Neural crest cell (in vitro differentiated cells): ENCODE measurements at regions not wholly inside any gene's neighbourhood (a gene's known extent, or its start where the extent isn't known, plus 50 kb on each side); places are given as distances from the start of the nearest gene placed in this dataset.

Experiments
- DNase-seq: peaks from one replicate; pipeline ENCODE4 v3.0.0; 2021; ENCODE audit warnings: low read depth, mixed read lengths, low spot score
- H3K27ac Mint-ChIP-seq: one replicate; pipeline ENCODE4 v1.8.0; 2021; ENCODE audit warnings: mild to moderate bottlenecking, mixed read lengths; ENCODE audit not compliant: unreplicated experiment
- H3K27me3 Mint-ChIP-seq: 2 replicates; pipeline ENCODE4 v1.8.0; 2021; ENCODE audit warnings: low read depth, mild to moderate bottlenecking, mixed read lengths
- H3K36me3 Mint-ChIP-seq: 2 replicates; pipeline ENCODE4 v1.8.0; 2021; ENCODE audit warnings: low read depth, mild to moderate bottlenecking, mixed read lengths
- H3K4me1 Mint-ChIP-seq: 2 replicates; pipeline ENCODE4 v1.8.0; 2021; ENCODE audit warnings: mixed read lengths
- H3K4me3 Mint-ChIP-seq: one replicate; pipeline ENCODE4 v1.8.0; 2021; ENCODE audit warnings: mild to moderate bottlenecking, mixed read lengths
- H3K9me3 Mint-ChIP-seq: 2 replicates; pipeline ENCODE4 v1.8.0; 2021; ENCODE audit warnings: mixed read lengths
- CTCF ChIP-seq: fragments of 200-600 bp; sonication (generic); conservative IDR thresholded peaks from 2 replicates; pipeline ENCODE4 v1.5.0; 2021; ENCODE audit warnings: antibody characterized with exemption, mild to moderate bottlenecking

- no peaks in the 10 kb centered on the region for H3K27me3 Mint-ChIP-seq
- H3K36me3 Mint-ChIP-seq = no peaks in the 10 kb centered on the region
- no peak overlapping the region for H3K27ac Mint-ChIP-seq
Observed at GRCh38 chr1:99482286-99482685, 163.6 kb upstream of the PALMD start.

DNA sequence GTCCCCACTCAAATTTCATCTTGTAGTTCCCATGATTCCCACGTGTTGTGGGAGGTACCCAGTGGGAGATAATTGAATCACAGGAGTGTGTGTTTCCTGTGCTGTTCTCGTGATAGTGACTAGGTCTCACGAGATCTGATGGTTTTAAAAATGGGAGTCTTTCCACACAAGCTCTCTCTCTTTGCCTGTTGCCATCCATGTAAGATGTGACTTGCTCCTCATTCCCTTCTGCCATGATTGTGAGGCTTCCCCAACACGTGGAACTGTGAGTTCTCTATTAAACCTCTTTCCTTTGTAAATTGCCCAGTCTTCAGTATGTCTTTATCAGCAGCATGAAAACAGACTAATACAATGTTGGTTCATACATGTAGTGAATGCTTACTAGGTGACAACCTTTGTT lies 163.2 kb upstream of the PALMD start:
- no peaks in the 10 kb centered on the region for H3K4me1 Mint-ChIP-seq
- peaks cover 2% of the 10 kb centered on the region for H3K9me3 Mint-ChIP-seq
- no peaks in the 10 kb centered on the region for H3K36me3 Mint-ChIP-seq
- H3K27ac Mint-ChIP-seq = no peak overlapping the region
- TF ChIP-seq CTCF = no peak
- no peak overlapping the region for H3K4me3 Mint-ChIP-seq
- no peaks in the 10 kb centered on the region for H3K27me3 Mint-ChIP-seq
- DNase-seq = no peak

More at GRCh38 chr1:99482286-99482685, 163.6 kb upstream of the PALMD start:
- Mint-ChIP-seq H3K9me3 (peaks cover 2% of the 10 kb centered on the region), H3K4me1 (no peaks in the 10 kb centered on the region), H3K4me3 (no peak overlapping the region)
- no peak for TF ChIP-seq CTCF
- no peak for DNase-seq

GRCh38 chr1:99490031-99490430 lies 155.9 kb upstream of the PALMD start:
- Mint-ChIP-seq H3K27ac (no peak overlapping the region), H3K9me3 (no peaks in the 10 kb centered on the region), H3K4me1 (no peaks in the 10 kb centered on the region), H3K4me3 (no peak overlapping the region), H3K27me3 (peaks cover 2% of the 10 kb centered on the region), H3K36me3 (no peaks in the 10 kb centered on the region)
- no peak for DNase-seq
- no peak for TF ChIP-seq CTCF

DNA sequence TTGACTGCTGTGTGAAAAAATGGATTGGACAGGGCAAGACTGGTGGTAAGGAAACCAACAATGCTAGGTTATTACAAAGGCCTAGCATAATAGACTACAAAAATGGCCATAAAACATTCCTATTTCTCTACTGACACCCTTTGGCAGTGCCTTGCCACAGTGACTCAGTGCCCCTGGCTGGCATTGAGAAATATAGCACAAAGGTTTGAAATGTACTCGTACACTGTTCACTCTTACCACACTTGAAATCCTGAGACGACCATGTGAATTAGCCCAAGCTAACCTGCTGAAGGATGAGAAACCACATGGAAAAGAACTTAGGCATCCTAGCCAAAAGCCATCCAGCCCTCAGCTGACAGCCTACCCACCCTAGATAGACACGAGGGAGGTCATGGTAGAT lies 149.8 kb upstream of the PALMD start:
- Mint-ChIP-seq H3K9me3 (no peaks in the 10 kb centered on the region), H3K27ac (no peak overlapping the region), H3K4me1 (no peaks in the 10 kb centered on the region), H3K4me3 (no peak overlapping the region), H3K36me3 (no peaks in the 10 kb centered on the region), H3K27me3 (no peaks in the 10 kb centered on the region)
- no peak for DNase-seq
- TF ChIP-seq CTCF = no peak

DNA sequence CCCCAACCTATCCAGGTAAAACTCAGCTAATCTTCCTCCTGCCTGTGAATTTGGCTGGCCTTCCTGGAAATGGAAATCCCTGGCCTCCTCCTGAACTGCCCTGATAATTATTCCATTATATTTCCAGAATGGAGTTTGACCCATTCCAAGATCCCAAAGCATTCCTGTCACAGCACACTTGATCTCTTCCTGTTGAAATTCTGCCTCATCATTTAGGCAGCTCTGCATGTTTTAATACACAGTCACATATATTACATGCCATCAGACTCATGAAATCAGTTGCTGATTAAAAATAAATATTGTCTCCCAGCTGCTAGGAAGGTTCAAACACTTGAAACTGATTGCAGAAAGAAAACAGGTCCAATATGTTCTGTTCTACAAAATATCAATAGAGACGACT lies 148.2 kb upstream of the PALMD start:
- Mint-ChIP-seq H3K27ac (no peak overlapping the region), H3K4me1 (no peaks in the 10 kb centered on the region), H3K36me3 (no peaks in the 10 kb centered on the region), H3K9me3 (no peaks in the 10 kb centered on the region), H3K4me3 (no peak overlapping the region), H3K27me3 (no peaks in the 10 kb centered on the region)
- DNase-seq = no peak
- TF ChIP-seq CTCF = no peak

DNA sequence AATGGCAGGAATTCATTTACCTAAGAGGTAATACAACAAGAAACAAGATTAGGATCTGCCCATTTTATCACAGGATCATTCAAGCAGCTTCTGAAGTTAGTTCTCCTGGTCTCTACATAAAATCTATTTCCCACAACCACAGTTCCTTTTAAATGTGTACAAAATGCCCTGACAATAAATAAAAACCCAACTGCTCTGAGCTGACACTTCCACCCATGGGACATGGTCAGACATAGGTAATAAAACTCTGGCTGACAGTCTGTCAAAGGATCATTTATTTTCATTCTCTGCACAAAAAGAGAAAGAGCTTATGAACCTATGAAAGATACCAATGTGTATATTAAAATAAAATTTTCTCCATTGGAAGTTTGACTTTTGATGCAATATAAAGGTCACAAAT lies 145.4 kb upstream of the PALMD start:
- DNase-seq = no peak
- Mint-ChIP-seq H3K27ac (no peak overlapping the region), H3K9me3 (no peaks in the 10 kb centered on the region), H3K4me3 (no peak overlapping the region), H3K27me3 (no peaks in the 10 kb centered on the region), H3K36me3 (no peaks in the 10 kb centered on the region), H3K4me1 (peaks cover 14% of the 10 kb centered on the region)
- no peak for TF ChIP-seq CTCF
